PC-9 (cell line): ENCODE measurements at regions not wholly inside any gene's neighbourhood (a gene's known extent, or its start where the extent isn't known, plus 50 kb on each side); places are given as distances from the start of the nearest gene placed in this dataset.

ENCODE experiments used
- CTCF ChIP-seq: fragments of 200-600 bp; sonication (generic); conservative IDR thresholded peaks from 2 replicates; pipeline ENCODE4 v1.6.1; 2017; ENCODE audit warnings: mixed run types, antibody characterized with exemption, mild to moderate bottlenecking, moderate library complexity
- EZH2 ChIP-seq: fragments of 200-600 bp; sonication (generic); IDR thresholded peaks from 2 replicates; pipeline ENCODE4 v1.8.0; 2017; ENCODE audit warnings: antibody characterized with exemption, low read depth

GRCh38 chr15:59946084-59946483 is 58.0 kb upstream of the FOXB1 start:
- TF ChIP-seq EZH2 = no peak
- TF ChIP-seq CTCF = no peak
